Mammary epithelial cell (primary cell): ENCODE measurements at regions not wholly inside any gene's neighbourhood (a gene's known extent, or its start where the extent isn't known, plus 50 kb on each side); places are given as distances from the start of the nearest gene placed in this dataset.

Experiments used
- CTCF ChIP-seq, 2 donors: IDR thresholded peaks in 1 of 2; conservative IDR thresholded peaks in 1 of 2; 2 replicates each; pipeline ENCODE4 v1.5.1; 2011 to 2012; ENCODE audit warnings: inconsistent platforms in 2 of 2, low read length in 2 of 2, mild to moderate bottlenecking in 2 of 2, control low read depth in 1 of 2, low read depth in 1 of 2; ENCODE audit not compliant: insufficient read depth in 1 of 2; ENCODE audit errors: extremely low read depth in 1 of 2
- EZH2 ChIP-seq: IDR thresholded peaks from 2 replicates; pipeline ENCODE4 v1.6.1; 2012; ENCODE audit warnings: low read length, inconsistent platforms, borderline replicate concordance

GRCh38 chrX:75596178-75596577, 73.3 kb upstream of the ZDHHC15 start:
- TF ChIP-seq CTCF (conservative IDR thresholded peaks at IDR 0.05 in 1 of 2, IDR thresholded peaks at IDR 0.05 in 1 of 2; ENCODE audit: extremely low read depth in 1 of 2, insufficient read depth in 1 of 2, low read depth in 1 of 2, low read length in 2 of 2) (no peak), EZH2 (no peak)
